Spleen (tissue), 11 donors: ENCODE measurements at regions not wholly inside any gene's neighbourhood (a gene's known extent, or its start where the extent isn't known, plus 50 kb on each side); places are given as distances from the start of the nearest gene placed in this dataset.

Experiments used
- DNase-seq: peaks from one replicate; pipeline ENCODE4 v3.0.0-alpha.2; 2020
- H3K27ac ChIP-seq, 8 donors: fragments of 200-600 bp; sonication (generic) in 7 of 8; 1 replicate in 4 of 8; 2 replicates in 4 of 8; pipeline versions ENCODE4 v1.5.0 to v1.8.0; 2016 to 2021; ENCODE audit warnings: inconsistent platforms in 4 of 8, mild to moderate bottlenecking in 4 of 8, moderate library complexity in 1 of 8
- H3K27me3 ChIP-seq, 7 donors: fragments of 200-600 bp; sonication (generic) in 6 of 7; replicated peaks in 1 of 7; 1 replicate in 4 of 7; 2 replicates in 3 of 7; pipeline versions ENCODE4 v1.5.0 to v1.8.0; 2016 to 2021; ENCODE audit warnings: inconsistent platforms in 3 of 7, mild to moderate bottlenecking in 1 of 7
- H3K36me3 ChIP-seq, 6 donors: fragments of 200-600 bp; sonication (generic) in 5 of 6; 1 replicate in 4 of 6; 2 replicates in 2 of 6; pipeline versions ENCODE4 v1.5.0 to v1.8.0; 2016 to 2021; ENCODE audit warnings: inconsistent platforms in 2 of 6
- H3K4me1 ChIP-seq, 6 donors: fragments of 200-600 bp; sonication (generic) in 5 of 6; 1 replicate in 3 of 6; 2 replicates in 3 of 6; pipeline versions ENCODE4 v1.5.0 to v1.8.0; 2016 to 2021; ENCODE audit warnings: inconsistent platforms in 3 of 6
- H3K4me3 ChIP-seq, 8 donors: fragments of 200-600 bp; sonication (generic) in 7 of 8; 1 replicate in 4 of 8; 2 replicates in 4 of 8; pipeline versions ENCODE4 v1.5.0 to v1.8.0; 2016 to 2021; ENCODE audit warnings: inconsistent platforms in 4 of 8, mild to moderate bottlenecking in 4 of 8, moderate library complexity in 2 of 8
- H3K9me3 ChIP-seq, 8 donors: fragments of 200-600 bp; sonication (generic) in 7 of 8; 1 replicate in 4 of 8; 2 replicates in 4 of 8; pipeline versions ENCODE4 v1.5.0 to v1.8.0; 2016 to 2021; ENCODE audit warnings: inconsistent platforms in 4 of 8
- POLR2A ChIP-seq, 3 donors: fragments of 450-650 bp; IDR thresholded peaks; one replicate each; pipeline ENCODE4 v1.5.1; 2017; ENCODE audit warnings: antibody characterized with exemption in 3 of 3, mild to moderate bottlenecking in 1 of 3
- POLR2AphosphoS5 ChIP-seq, 3 donors: sonication (generic); formaldehyde crosslinking; IDR thresholded peaks; one replicate each; pipeline ENCODE4 v1.5.1; 2017; ENCODE audit warnings: antibody characterized with exemption in 3 of 3
- WGBS, 5 donors: extraction: QIAGEN DNeasy Blood & Tissue Kit in 3 of 5; methylation state at CpG; one replicate each; pipeline versions ENCODE4 v1.1.5 to v1.1.7; 2013 to 2018; 5-methylcytosine and 5-hydroxymethylcytosine counted together
- intact Hi-C: fragments of 100-400 bp; cut with DNase I; formaldehyde crosslinking; loops from one replicate; pipeline ENCODE4 v1.15.0; 2023; ENCODE audit warnings: low total_unique reads
- TF ChIP-seq, protein P1 (sequence below), 11 experiments: fragments of 200-600 bp in 7 of 11; fragments of 450-650 bp in 4 of 11; sonication (generic) in 4 of 11; IDR thresholded peaks in 8 of 11; conservative IDR thresholded peaks in 3 of 11; 1 replicate in 7 of 11; 2 replicates in 4 of 11; pipeline versions ENCODE4 v1.4.0 to v1.8.0; 2016 to 2021; ENCODE audit warnings: antibody characterized with exemption in 11 of 11, inconsistent platforms in 4 of 11, mild to moderate bottlenecking in 1 of 11
- donor health status: healthy with polysubstance abuse.
- donor health status: DM: no; HTN: no; CAD: no; lungs with moderate emphysema.
- donor health status: DM: no; HTN: no; CAD: no.
- donor health status: Bipolar disorder and iron deficiency.
- donor health status: healthy.
- donor health status: DM: no; HTN: no; CAD: no.
- donor health status: DM: yes; HTN: yes; CAD: no.

DNA sequence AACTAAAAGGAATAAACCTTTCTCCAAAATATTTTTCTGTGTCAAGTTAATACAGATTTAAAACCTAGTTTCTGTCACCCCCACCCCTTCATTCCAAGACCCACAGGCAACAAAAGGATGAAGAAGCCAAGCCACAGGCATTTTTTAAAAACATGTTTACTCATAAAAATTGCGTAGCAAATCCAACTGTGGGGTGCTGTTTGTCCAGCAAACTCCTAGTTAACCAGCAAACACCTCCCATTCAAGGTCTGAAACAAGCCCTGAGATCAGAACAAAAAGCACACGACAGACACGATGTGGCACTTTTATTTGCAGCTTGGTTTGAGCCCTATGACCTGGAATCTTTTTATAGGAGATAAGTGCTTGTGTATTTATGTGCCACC is 149.9 kb upstream of the CAMK1G start:
- H3K4me3 ChIP-seq = no peak overlapping the region
- 61 to 79% (median 68%) methylated on average over 3 of the region's 3 CpGs for WGBS, 5 donors
- H3K4me1 ChIP-seq = no peaks in the 10 kb centered on the region
- H3K36me3 ChIP-seq = no peaks in the 10 kb centered on the region
- no peaks in the 10 kb centered on the region for H3K9me3 ChIP-seq
- TF ChIP-seq POLR2AphosphoS5 (IDR thresholded peaks at IDR 0.05) (no peak), POLR2A (IDR thresholded peaks at IDR 0.05) (no peak)
- TF ChIP-seq, protein P1, sequence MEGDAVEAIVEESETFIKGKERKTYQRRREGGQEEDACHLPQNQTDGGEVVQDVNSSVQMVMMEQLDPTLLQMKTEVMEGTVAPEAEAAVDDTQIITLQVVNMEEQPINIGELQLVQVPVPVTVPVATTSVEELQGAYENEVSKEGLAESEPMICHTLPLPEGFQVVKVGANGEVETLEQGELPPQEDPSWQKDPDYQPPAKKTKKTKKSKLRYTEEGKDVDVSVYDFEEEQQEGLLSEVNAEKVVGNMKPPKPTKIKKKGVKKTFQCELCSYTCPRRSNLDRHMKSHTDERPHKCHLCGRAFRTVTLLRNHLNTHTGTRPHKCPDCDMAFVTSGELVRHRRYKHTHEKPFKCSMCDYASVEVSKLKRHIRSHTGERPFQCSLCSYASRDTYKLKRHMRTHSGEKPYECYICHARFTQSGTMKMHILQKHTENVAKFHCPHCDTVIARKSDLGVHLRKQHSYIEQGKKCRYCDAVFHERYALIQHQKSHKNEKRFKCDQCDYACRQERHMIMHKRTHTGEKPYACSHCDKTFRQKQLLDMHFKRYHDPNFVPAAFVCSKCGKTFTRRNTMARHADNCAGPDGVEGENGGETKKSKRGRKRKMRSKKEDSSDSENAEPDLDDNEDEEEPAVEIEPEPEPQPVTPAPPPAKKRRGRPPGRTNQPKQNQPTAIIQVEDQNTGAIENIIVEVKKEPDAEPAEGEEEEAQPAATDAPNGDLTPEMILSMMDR (IDR thresholded peaks at IDR 0.05 in 8 of 11, conservative IDR thresholded peaks at IDR 0.05 in 3 of 11) = no peak
- peaks cover 0 to 7% (median 0%) of the 10 kb centered on the region in 7 donors for H3K27me3 ChIP-seq
- no peak overlapping the region for H3K27ac ChIP-seq
- intact Hi-C loops = no loop called here
- no peak for DNase-seq

DNA sequence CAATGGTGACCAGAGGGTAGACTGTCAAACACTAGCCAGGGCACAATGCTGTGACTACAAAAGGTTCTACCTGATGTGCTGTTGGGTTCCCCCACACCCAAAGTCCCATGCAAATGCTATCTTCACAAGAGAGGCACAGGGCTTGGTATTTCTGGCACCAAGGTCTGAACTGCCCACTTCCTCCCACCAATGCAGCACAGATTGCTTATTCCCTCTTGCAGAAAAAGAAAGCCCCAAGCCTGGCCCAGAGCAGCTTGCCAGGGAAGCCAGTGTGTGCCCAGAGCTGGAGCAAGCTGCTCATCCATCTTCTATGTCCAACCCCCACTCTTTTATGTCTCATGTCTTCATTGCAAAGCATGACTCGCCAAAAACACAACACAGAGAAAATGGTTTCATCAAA is 149.4 kb upstream of the CAMK1G start:
- intact Hi-C loops = no loop called here
- DNase-seq = no peak
- H3K4me3 ChIP-seq = no peak overlapping the region
- peaks cover 0 to 7% (median 0%) of the 10 kb centered on the region in 7 donors for H3K27me3 ChIP-seq
- H3K27ac ChIP-seq = no peak overlapping the region
- TF ChIP-seq, protein P1 (IDR thresholded peaks at IDR 0.05 in 8 of 11, conservative IDR thresholded peaks at IDR 0.05 in 3 of 11) = no peak
- TF ChIP-seq POLR2A (IDR thresholded peaks at IDR 0.05) = no peak
- TF ChIP-seq POLR2AphosphoS5 (IDR thresholded peaks at IDR 0.05) = no peak
- H3K36me3 ChIP-seq = no peaks in the 10 kb centered on the region
- H3K9me3 ChIP-seq = no peaks in the 10 kb centered on the region
- 63 to 78% (median 67%) methylated on average over 1 of the region's 1 CpG for WGBS, 5 donors
- no peaks in the 10 kb centered on the region for H3K4me1 ChIP-seq

GRCh38 chr1:209434631-209435217 is 148.8 kb upstream of the CAMK1G start:
- H3K27me3 ChIP-seq = peaks cover 0 to 7% (median 0%) of the 10 kb centered on the region in 7 donors
- no peak overlapping the region for H3K4me3 ChIP-seq
- no peak for TF ChIP-seq POLR2AphosphoS5 (IDR thresholded peaks at IDR 0.05)
- TF ChIP-seq, protein P1 (IDR thresholded peaks at IDR 0.05 in 8 of 11, conservative IDR thresholded peaks at IDR 0.05 in 3 of 11) = no peak
- no peak for TF ChIP-seq POLR2A (IDR thresholded peaks at IDR 0.05)
- H3K36me3 ChIP-seq = no peaks in the 10 kb centered on the region
- no peaks in the 10 kb centered on the region for H3K4me1 ChIP-seq
- intact Hi-C loops = no loop called here
- WGBS, 5 donors = 60 to 77% (median 70%) methylated on average over 7 of the region's 7 CpGs
- peaks cover 0 to 6% (median 3%) of the 10 kb centered on the region in 8 donors for H3K9me3 ChIP-seq
- H3K27ac ChIP-seq = no peak overlapping the region
- no peak for DNase-seq

- Histone ChIP-seq H3K4me1 (no peaks in the 10 kb centered on the region), H3K4me3 (no peak overlapping the region), H3K27ac (no peak overlapping the region), H3K9me3 (peaks cover 0 to 13% (median 9%) of the 10 kb centered on the region in 8 donors), H3K36me3 (no peaks in the 10 kb centered on the region), H3K27me3 (peaks cover 0 to 7% (median 0%) of the 10 kb centered on the region in 7 donors)
- intact Hi-C loops = no loop called here
- WGBS, 5 donors = 32 to 52% (median 48%) methylated on average over 6 of the region's 6 CpGs
- TF ChIP-seq, protein P1 (IDR thresholded peaks at IDR 0.05 in 8 of 11, conservative IDR thresholded peaks at IDR 0.05 in 3 of 11) = peak in 8 of 11 experiments; percentile 22 to 70 (median 54)
- TF ChIP-seq POLR2AphosphoS5 (IDR thresholded peaks at IDR 0.05) = no peak
- no peak for DNase-seq
Measured at GRCh38 chr1:209435654-209436566, 147.6 kb upstream of the CAMK1G start.
